Medulla oblongata (tissue), 1 donor: ENCODE measurements at regions not wholly inside any gene's neighbourhood (a gene's known extent, or its start where the extent isn't known, plus 50 kb on each side); places are given as distances from the start of the nearest gene placed in this dataset.
A peak's percentile ranks its signal among the peaks of the same experiment; 100 is the strongest.
"Not testable (repeated sequence)": the region's sequence is repeated elsewhere in the genome, so short reads cannot be mapped to it uniquely, and the experiment has no call there.

Experiments
- DNase-seq: peaks from one replicate; pipeline ENCODE4 v3.0.0-alpha.2; 2015; ENCODE audit errors: extremely low spot score

GRCh38 chr10:130261766-130262165, 125.6 kb downstream of the GLRX3 start:
- no peak for DNase-seq

- no peak for DNase-seq
Measured at GRCh38 chr10:130263289-130263688, 127.1 kb downstream of the GLRX3 start.

GRCh38 chr10:130265542-130265941, 129.4 kb downstream of the GLRX3 start:
- DNase-seq, result no peak

- DNase-seq, result no peak
Measured at GRCh38 chr10:130282492-130283218, 146.5 kb downstream of the GLRX3 start.

- DNase-seq, result no peak
Measured at GRCh38 chr10:130283219-130283545, 147.0 kb downstream of the GLRX3 start.

- not testable (repeated sequence) for DNase-seq
Measured at GRCh38 chr10:130295761-130296160, 159.6 kb downstream of the GLRX3 start.

GRCh38 chr10:130300608-130301020, 164.4 kb downstream of the GLRX3 start:
- DNase-seq, result no peak

GRCh38 chr10:130301021-130301892, 165.1 kb downstream of the GLRX3 start:
- peak; percentile 2 for DNase-seq

- no peak for DNase-seq
Measured at GRCh38 chr10:130326954-130327353, 190.8 kb downstream of the GLRX3 start.

GRCh38 chr10:130329792-130330191, 193.6 kb downstream of the GLRX3 start:
- no peak for DNase-seq

GRCh38 chr10:130333185-130333584, 197.0 kb downstream of the GLRX3 start:
- no peak for DNase-seq

- no peak for DNase-seq
Measured at GRCh38 chr10:130335336-130335735, 199.1 kb downstream of the GLRX3 start.

GRCh38 chr10:130336617-130337304, 200.6 kb downstream of the GLRX3 start:
- no peak for DNase-seq

- no peak for DNase-seq
Measured at GRCh38 chr10:130337305-130337640, 201.1 kb downstream of the GLRX3 start.

- DNase-seq, result no peak
Measured at GRCh38 chr10:130337696-130338635, 201.8 kb downstream of the GLRX3 start.

GRCh38 chr10:130338636-130339024, 202.4 kb downstream of the GLRX3 start:
- DNase-seq, result no peak

- DNase-seq, result no peak
Measured at GRCh38 chr10:130339091-130339490, 202.9 kb downstream of the GLRX3 start.

- no peak for DNase-seq
Measured at GRCh38 chr10:130339911-130340310, 203.7 kb downstream of the GLRX3 start.

GRCh38 chr10:130340816-130341215, 204.6 kb downstream of the GLRX3 start:
- DNase-seq, result no peak

- DNase-seq, result peak; percentile 13
Measured at GRCh38 chr10:130341356-130341755, 205.2 kb downstream of the GLRX3 start.

GRCh38 chr10:130345728-130346127, 209.5 kb downstream of the GLRX3 start:
- no peak for DNase-seq

GRCh38 chr10:130350996-130351395, 214.8 kb downstream of the GLRX3 start:
- DNase-seq, result no peak
